Fibroblast of skin of back (primary cell): ENCODE measurements at regions not wholly inside any gene's neighbourhood (a gene's known extent, or its start where the extent isn't known, plus 50 kb on each side); places are given as distances from the start of the nearest gene placed in this dataset.

Experiments used
- DNase-seq: peaks from one replicate; pipeline ENCODE4 v3.0.0-alpha.2; 2013

GRCh38 chr15:47493357-47494247 is 223.7 kb upstream of the SEMA6D start:
- DNase-seq, result no peak

GRCh38 chr15:47496343-47497185 is 220.7 kb upstream of the SEMA6D start:
- no peak for DNase-seq

GRCh38 chr15:47500842-47501241 is 216.5 kb upstream of the SEMA6D start:
- no peak for DNase-seq

GRCh38 chr15:47502041-47502440 is 215.3 kb upstream of the SEMA6D start:
- DNase-seq, result peak; percentile 58

- DNase-seq, result no peak
These were observed 213.4 kb upstream of the SEMA6D start for GRCh38 chr15:47503876-47504275.

GRCh38 chr15:47504624-47505256 is 212.6 kb upstream of the SEMA6D start:
- DNase-seq, result peak; percentile 59

- no peak for DNase-seq
These were observed 211.5 kb upstream of the SEMA6D start for GRCh38 chr15:47505712-47506328.

GRCh38 chr15:47506329-47507100 is 210.8 kb upstream of the SEMA6D start:
- peak; percentile 80 for DNase-seq

GRCh38 chr15:47507221-47507985 is 209.9 kb upstream of the SEMA6D start:
- DNase-seq, result no peak

GRCh38 chr15:47511261-47511660 is 206.0 kb upstream of the SEMA6D start:
- no peak for DNase-seq

- no peak for DNase-seq
These were observed 203.8 kb upstream of the SEMA6D start for GRCh38 chr15:47513471-47513870.

GRCh38 chr15:47514200-47514652 is 203.1 kb upstream of the SEMA6D start:
- peak; percentile 90 for DNase-seq

- peak; percentile 60 for DNase-seq
These were observed 200.7 kb upstream of the SEMA6D start for GRCh38 chr15:47516558-47516957.

GRCh38 chr15:47516972-47517371 is 200.3 kb upstream of the SEMA6D start:
- DNase-seq, result no peak

- no peak for DNase-seq
These were observed 199.6 kb upstream of the SEMA6D start for GRCh38 chr15:47517737-47518136.

GRCh38 chr15:47523681-47524475 is 193.4 kb upstream of the SEMA6D start:
- peak; percentile 68 for DNase-seq

GRCh38 chr15:47529241-47529640 is 188.1 kb upstream of the SEMA6D start:
- DNase-seq, result no peak

GRCh38 chr15:47534673-47535072 is 182.6 kb upstream of the SEMA6D start:
- DNase-seq, result no peak

GRCh38 chr15:47541562-47541961 is 175.7 kb upstream of the SEMA6D start:
- DNase-seq, result no peak
